Retinal pigment epithelial cell (primary cell): ENCODE measurements at regions not wholly inside any gene's neighbourhood (a gene's known extent, or its start where the extent isn't known, plus 50 kb on each side); places are given as distances from the start of the nearest gene placed in this dataset.

Source experiments
- DNase-seq: peaks from one replicate; pipeline ENCODE4 v3.0.0-alpha.2; 2010; ENCODE audit warnings: low read depth
- H3K4me3 ChIP-seq: 2 replicates; pipeline ENCODE4 v1.5.1; 2011; ENCODE audit warnings: mild to moderate bottlenecking, low read length, control low read depth, moderate library complexity
- TF ChIP-seq, protein P1 (sequence below): conservative IDR thresholded peaks from 2 replicates; pipeline ENCODE4 v1.5.1; 2011; ENCODE audit warnings: low read depth, low read length, control low read depth, inconsistent platforms

DNA sequence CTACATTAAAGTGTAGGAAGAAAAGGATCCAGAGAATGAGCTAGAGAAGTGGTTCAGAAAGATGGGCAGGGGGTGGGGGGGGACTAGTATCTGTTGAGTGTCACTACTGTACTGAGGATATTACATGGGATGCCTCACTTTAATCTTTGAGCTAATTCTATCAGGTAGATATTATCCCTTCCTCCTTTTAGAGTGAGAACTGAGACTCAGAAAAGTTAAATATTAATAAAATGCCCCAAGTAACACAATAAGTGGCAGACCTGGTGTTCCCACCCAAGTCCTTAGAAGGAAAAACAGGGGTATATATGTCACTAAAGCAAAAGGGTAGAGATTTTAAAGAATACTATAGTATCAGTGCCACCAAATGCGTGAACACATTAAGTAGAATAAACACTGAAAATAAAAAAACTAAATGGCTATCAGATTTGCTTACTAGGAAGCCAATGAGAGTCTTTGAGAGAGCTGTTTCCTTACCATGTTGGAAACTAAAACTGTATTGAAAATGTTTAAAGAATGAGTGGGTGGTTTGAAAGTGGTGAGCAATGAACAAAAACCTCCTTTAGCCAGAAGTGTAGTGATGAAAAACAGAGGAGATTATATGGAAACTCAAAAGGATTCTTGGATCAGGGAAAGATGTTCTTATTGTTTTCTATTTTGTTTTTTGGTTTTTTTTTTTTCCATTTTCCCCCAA lies 230.8 kb downstream of the BARHL2 start:
- TF ChIP-seq, protein P1, sequence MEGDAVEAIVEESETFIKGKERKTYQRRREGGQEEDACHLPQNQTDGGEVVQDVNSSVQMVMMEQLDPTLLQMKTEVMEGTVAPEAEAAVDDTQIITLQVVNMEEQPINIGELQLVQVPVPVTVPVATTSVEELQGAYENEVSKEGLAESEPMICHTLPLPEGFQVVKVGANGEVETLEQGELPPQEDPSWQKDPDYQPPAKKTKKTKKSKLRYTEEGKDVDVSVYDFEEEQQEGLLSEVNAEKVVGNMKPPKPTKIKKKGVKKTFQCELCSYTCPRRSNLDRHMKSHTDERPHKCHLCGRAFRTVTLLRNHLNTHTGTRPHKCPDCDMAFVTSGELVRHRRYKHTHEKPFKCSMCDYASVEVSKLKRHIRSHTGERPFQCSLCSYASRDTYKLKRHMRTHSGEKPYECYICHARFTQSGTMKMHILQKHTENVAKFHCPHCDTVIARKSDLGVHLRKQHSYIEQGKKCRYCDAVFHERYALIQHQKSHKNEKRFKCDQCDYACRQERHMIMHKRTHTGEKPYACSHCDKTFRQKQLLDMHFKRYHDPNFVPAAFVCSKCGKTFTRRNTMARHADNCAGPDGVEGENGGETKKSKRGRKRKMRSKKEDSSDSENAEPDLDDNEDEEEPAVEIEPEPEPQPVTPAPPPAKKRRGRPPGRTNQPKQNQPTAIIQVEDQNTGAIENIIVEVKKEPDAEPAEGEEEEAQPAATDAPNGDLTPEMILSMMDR, result no peak
- H3K4me3 ChIP-seq, result no peak overlapping the region
- no peak for DNase-seq

DNA sequence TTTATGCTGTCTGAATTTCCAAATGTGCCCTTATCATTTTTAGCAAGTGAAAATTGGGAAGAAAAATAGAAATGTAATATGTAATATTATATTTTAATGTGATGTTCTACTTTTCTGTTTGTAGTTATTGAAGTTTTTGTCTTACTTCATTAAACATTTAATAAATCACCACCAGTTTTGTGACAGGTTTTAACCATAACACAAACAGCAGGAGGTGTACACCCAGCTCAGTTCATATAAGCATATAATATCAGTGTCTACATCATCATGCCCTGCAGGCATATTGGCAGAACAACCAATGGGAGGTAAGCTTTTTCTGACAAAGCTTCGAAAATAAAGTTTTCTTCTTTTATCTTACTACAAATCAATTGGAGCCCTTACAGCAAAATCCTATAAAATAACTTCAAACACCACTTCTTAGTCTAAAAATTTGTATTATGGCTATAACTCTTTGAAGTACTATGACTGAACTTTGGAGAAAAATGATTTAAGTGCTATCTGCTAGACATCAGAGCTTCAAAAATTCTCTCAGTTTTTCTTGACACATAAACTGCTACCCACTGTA lies 236.7 kb downstream of the BARHL2 start:
- H3K4me3 ChIP-seq, result no peak overlapping the region
- DNase-seq, result no peak
- TF ChIP-seq, protein P1, result no peak

- DNase-seq, result no peak
- TF ChIP-seq, protein P1, result no peak
- H3K4me3 ChIP-seq, result no peak overlapping the region
Observed at GRCh38 chr1:90476994-90477393, 240.1 kb downstream of the BARHL2 start.

DNA sequence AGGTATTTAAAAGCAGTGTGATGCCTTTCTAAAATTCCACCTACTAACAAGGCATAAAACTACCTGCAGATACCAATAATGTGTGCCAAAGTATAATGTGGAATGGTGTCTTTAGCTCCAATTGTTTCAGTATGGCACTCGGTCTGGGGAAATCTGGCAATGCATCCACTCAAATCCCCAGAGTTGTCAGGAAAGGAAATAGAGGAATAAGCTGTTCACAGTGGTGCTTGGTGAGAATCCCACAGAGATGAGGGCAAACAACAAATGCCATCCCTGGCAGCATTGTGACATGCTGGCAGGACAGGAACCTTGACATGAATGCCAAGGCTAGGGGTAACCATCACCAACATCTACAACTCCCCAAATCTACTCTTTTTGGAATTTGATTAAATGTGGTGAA lies 240.7 kb downstream of the BARHL2 start:
- no peak overlapping the region for H3K4me3 ChIP-seq
- DNase-seq, result no peak
- TF ChIP-seq, protein P1, result no peak

GRCh38 chr1:90475631-90476030 lies 241.5 kb downstream of the BARHL2 start:
- H3K4me3 ChIP-seq, result no peak overlapping the region
- TF ChIP-seq, protein P1, result peak; percentile 63
- no peak for DNase-seq

GRCh38 chr1:90474731-90475130 lies 242.4 kb downstream of the BARHL2 start:
- DNase-seq, result no peak
- TF ChIP-seq, protein P1, result no peak
- no peak overlapping the region for H3K4me3 ChIP-seq

DNA sequence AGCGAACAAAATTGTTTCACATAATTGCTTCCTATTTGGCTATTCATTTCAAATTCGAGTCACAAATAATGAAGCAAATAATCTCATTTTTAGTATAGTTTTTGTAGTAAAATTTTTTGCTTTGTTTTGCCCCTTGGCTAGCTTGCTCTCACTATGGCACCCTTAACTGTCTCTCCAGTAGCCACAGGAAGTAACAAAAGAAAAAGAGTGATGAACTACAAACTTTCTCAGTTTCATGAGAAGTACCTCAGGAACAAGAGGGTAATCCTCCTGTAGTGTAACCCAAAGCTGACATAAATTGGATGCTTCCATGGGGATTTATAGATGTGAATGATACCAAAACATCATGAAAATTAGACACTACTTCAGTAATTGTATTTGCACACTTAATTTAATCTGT lies 242.9 kb downstream of the BARHL2 start:
- DNase-seq, result no peak
- TF ChIP-seq, protein P1, result no peak
- H3K4me3 ChIP-seq, result no peak overlapping the region
